ENCODE measurements at regions not wholly inside any gene's neighbourhood (a gene's known extent, or its start where the extent isn't known, plus 50 kb on each side); places are given as distances from the start of the nearest gene placed in this dataset.

- TF ChIP-seq CTCF (conservative IDR thresholded peaks at IDR 0.05; ENCODE audit: low read depth, low read length), result no peak
- H3K4me3 ChIP-seq (ENCODE audit: low read length), result no peak overlapping the region
- DNase-seq (ENCODE audit: low read depth), result no peak
Measured at GRCh38 chr5:106584268-106584667, 1086.5 kb downstream of the EFNA5 start.

DNA sequence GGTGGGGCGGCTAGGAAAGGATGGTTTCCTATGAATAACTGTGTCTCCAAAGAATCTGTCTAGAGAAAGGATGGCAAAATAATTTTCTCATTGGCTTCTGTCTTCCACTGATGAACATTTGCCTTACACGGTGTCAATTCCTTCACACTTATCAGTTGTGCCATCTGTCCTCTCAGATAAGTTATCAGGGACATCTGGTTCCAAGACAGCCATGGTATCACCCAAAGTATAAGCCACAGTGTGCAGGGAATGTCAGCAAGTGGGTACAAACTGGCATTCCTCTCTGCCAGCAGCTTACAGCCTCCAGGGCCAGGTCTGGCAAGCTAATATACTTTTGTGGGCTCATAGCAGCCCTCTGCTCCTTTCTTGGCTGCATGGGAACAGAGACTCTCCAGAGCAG, 1092.0 kb downstream of the EFNA5 start:
- TF ChIP-seq CTCF (conservative IDR thresholded peaks at IDR 0.05; ENCODE audit: low read depth, low read length), result no peak
- no peak overlapping the region for H3K4me3 ChIP-seq (ENCODE audit: low read length)
- no peak for DNase-seq (ENCODE audit: low read depth)

DNA sequence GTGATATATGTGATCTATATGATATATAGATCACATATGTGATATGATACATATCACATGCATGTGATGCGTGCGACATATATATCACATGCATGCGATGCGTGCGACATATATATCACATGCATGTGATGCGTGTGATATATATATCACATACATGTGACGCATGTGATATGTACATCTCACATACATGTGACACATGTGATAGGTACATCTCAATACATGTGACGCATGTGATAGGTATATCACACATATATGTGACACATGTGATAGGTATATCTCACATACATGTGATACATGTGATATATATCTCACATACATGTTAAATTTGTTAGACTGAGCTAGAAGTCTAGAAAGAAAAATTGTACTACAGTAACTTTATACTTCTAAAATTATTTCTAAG, 1095.9 kb downstream of the EFNA5 start:
- no peak for TF ChIP-seq CTCF (conservative IDR thresholded peaks at IDR 0.05; ENCODE audit: low read depth, low read length)

GRCh38 chr5:106566031-106566430, 1104.7 kb downstream of the EFNA5 start:
- TF ChIP-seq CTCF (conservative IDR thresholded peaks at IDR 0.05; ENCODE audit: low read depth, low read length), result no peak
- H3K4me3 ChIP-seq (ENCODE audit: low read length), result no peak overlapping the region
- no peak for DNase-seq (ENCODE audit: low read depth)

More for the DNA sequence above, 1095.9 kb downstream of the EFNA5 start:
- no peak overlapping the region for H3K4me3 ChIP-seq (ENCODE audit: low read length)
- DNase-seq (ENCODE audit: low read depth), result no peak

DNA sequence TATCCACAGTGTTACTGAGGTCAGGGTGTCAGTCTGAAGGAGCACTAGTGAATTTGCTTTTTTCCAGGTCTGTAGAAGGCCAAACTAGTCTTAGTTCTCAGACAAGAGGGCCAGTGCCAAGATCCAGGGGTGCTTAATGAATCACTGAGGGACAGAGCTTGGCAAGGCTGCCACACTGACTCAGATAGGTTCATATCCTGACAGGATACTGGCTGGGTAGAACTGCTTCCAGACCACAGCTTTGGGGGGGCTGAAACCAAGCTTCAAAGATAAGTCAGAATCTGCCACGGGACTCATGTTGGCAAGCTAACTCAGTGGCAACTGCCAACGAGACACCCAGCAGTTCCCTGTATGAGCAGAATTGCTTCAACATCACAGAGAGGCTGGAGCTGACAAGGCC, 1125.4 kb downstream of the EFNA5 start:
- H3K4me3 ChIP-seq (ENCODE audit: low read length), result no peak overlapping the region
- TF ChIP-seq CTCF (conservative IDR thresholded peaks at IDR 0.05; ENCODE audit: low read depth, low read length), result no peak
- no peak for DNase-seq (ENCODE audit: low read depth)

DNA sequence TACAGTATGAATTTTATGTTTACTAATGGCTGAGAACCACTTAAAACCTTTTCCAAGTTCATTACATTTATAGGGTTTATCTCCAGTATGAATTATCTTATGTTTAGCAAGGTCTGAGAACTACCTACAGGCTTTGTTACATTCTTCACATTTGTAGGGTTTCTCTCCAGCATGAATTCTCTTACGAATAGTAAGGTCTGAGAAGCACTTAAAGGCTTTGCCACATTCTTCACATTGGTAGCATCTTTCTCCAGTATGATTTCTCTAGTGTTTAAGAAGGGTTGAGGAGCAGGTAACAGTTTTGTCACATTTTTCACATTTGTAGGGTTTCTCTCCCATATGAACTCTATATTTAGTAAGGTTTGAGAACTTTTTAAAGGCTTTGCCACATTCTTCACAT, 1127.4 kb downstream of the EFNA5 start:
- no peak for TF ChIP-seq CTCF (conservative IDR thresholded peaks at IDR 0.05; ENCODE audit: low read depth, low read length)
- no peak overlapping the region for H3K4me3 ChIP-seq (ENCODE audit: low read length)
- DNase-seq (ENCODE audit: low read depth), result no peak

DNA sequence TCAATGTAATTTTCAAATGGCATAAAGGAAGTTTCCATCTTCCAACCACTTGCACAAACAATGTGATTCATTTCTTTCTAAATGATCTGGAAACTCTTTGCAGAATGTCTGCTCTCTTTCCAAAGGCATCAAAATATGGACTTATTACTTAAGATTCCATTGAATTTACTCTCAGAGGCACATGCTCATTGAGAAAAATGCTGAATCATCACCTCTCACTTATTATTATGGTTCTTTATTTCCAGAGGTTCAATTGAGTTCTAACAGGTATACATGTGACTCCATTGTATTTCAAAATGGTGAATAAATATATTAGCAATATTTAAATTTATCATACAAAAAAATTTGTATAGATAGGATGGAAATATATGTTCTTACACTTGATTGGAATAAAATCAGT, 1140.6 kb downstream of the EFNA5 start:
- no peak for DNase-seq (ENCODE audit: low read depth)
- no peak for TF ChIP-seq CTCF (conservative IDR thresholded peaks at IDR 0.05; ENCODE audit: low read depth, low read length)

More for the DNA sequence above, 1140.6 kb downstream of the EFNA5 start:
- no peak overlapping the region for H3K4me3 ChIP-seq (ENCODE audit: low read length)
